ENCODE measurements at regions not wholly inside any gene's neighbourhood (a gene's known extent, or its start where the extent isn't known, plus 50 kb on each side); places are given as distances from the start of the nearest gene placed in this dataset.

- peaks cover 14% of the 10 kb centered on the region for H3K9me3 ChIP-seq (ENCODE audit: control insufficient read depth, low read length)
- TF ChIP-seq, protein P1, sequence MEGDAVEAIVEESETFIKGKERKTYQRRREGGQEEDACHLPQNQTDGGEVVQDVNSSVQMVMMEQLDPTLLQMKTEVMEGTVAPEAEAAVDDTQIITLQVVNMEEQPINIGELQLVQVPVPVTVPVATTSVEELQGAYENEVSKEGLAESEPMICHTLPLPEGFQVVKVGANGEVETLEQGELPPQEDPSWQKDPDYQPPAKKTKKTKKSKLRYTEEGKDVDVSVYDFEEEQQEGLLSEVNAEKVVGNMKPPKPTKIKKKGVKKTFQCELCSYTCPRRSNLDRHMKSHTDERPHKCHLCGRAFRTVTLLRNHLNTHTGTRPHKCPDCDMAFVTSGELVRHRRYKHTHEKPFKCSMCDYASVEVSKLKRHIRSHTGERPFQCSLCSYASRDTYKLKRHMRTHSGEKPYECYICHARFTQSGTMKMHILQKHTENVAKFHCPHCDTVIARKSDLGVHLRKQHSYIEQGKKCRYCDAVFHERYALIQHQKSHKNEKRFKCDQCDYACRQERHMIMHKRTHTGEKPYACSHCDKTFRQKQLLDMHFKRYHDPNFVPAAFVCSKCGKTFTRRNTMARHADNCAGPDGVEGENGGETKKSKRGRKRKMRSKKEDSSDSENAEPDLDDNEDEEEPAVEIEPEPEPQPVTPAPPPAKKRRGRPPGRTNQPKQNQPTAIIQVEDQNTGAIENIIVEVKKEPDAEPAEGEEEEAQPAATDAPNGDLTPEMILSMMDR (conservative IDR thresholded peaks at IDR 0.05), result no peak
- H3K9ac ChIP-seq (ENCODE audit: extremely low read depth, low read length, poor library complexity, severe bottlenecking), result no peak overlapping the region
- H3K36me3 Mint-ChIP-seq (ENCODE audit: low read depth), result no peaks in the 10 kb centered on the region
- no peaks in the 10 kb centered on the region for H3K27me3 Mint-ChIP-seq (ENCODE audit: insufficient read depth)
- H3K4me3 ChIP-seq (ENCODE audit: low read length), result no peak overlapping the region
- 81 to 84% methylated on average over 4 to 6 of the region's 6 CpGs for WGBS, 2 experiments (ENCODE audit: insufficient coverage in 1 of 2, insufficient read length in 1 of 2)
- no peak for DNase-seq
- no peak overlapping the region for H3K27ac Mint-ChIP-seq
- no peaks in the 10 kb centered on the region for H3K4me1 Mint-ChIP-seq
- no peak overlapping the region for H3K4me3 Mint-ChIP-seq
- peaks cover 14% of the 10 kb centered on the region for H3K9me3 Mint-ChIP-seq
- no peaks in the 10 kb centered on the region for H3K4me1 ChIP-seq (ENCODE audit: control insufficient read depth, insufficient read depth, low read length)
- no peaks in the 10 kb centered on the region for H3K27me3 ChIP-seq (ENCODE audit: control insufficient read depth, insufficient read depth, low read length, poor library complexity, severe bottlenecking)
- H3K36me3 ChIP-seq (ENCODE audit: control insufficient read depth, insufficient read depth, low read length), result no peaks in the 10 kb centered on the region
- no peak overlapping the region for H3K27ac ChIP-seq (ENCODE audit: low read depth, low read length)
Observed at GRCh38 chr18:37937287-37937686, 371.7 kb upstream of the CELF4 start.

- Mint-ChIP-seq H3K27me3 (ENCODE audit: insufficient read depth) (no peaks in the 10 kb centered on the region), H3K36me3 (ENCODE audit: low read depth) (peaks cover 4% of the 10 kb centered on the region), H3K9me3 (peaks cover 16% of the 10 kb centered on the region), H3K4me3 (no peak overlapping the region), H3K4me1 (no peaks in the 10 kb centered on the region), H3K27ac (no peak overlapping the region)
- no peaks in the 10 kb centered on the region for H3K36me3 ChIP-seq (ENCODE audit: control insufficient read depth, insufficient read depth, low read length)
- peaks cover 32% of the 10 kb centered on the region for H3K9me3 ChIP-seq (ENCODE audit: control insufficient read depth, low read length)
- H3K4me1 ChIP-seq (ENCODE audit: control insufficient read depth, insufficient read depth, low read length), result no peaks in the 10 kb centered on the region
- no peaks in the 10 kb centered on the region for H3K27me3 ChIP-seq (ENCODE audit: control insufficient read depth, insufficient read depth, low read length, poor library complexity, severe bottlenecking)
- H3K27ac ChIP-seq (ENCODE audit: low read depth, low read length), result no peak overlapping the region
- DNase-seq, result no peak
- no peak overlapping the region for H3K4me3 ChIP-seq (ENCODE audit: low read length)
- no peak overlapping the region for H3K9ac ChIP-seq (ENCODE audit: extremely low read depth, low read length, poor library complexity, severe bottlenecking)
- 93 to 95% methylated on average over 2 of the region's 2 CpGs for WGBS, 2 experiments (ENCODE audit: insufficient coverage in 1 of 2, insufficient read length in 1 of 2)
- TF ChIP-seq, protein P1 (conservative IDR thresholded peaks at IDR 0.05), result no peak
Observed at GRCh38 chr18:37935086-37935485, 369.5 kb upstream of the CELF4 start.

GRCh38 chr18:37930640-37931039, 365.0 kb upstream of the CELF4 start:
- no peaks in the 10 kb centered on the region for H3K27me3 ChIP-seq (ENCODE audit: control insufficient read depth, insufficient read depth, low read length, poor library complexity, severe bottlenecking)
- no peaks in the 10 kb centered on the region for H3K36me3 ChIP-seq (ENCODE audit: control insufficient read depth, insufficient read depth, low read length)
- H3K9ac ChIP-seq (ENCODE audit: extremely low read depth, low read length, poor library complexity, severe bottlenecking), result no peak overlapping the region
- no peak overlapping the region for H3K27ac ChIP-seq (ENCODE audit: low read depth, low read length)
- H3K9me3 ChIP-seq (ENCODE audit: control insufficient read depth, low read length), result peaks cover 19% of the 10 kb centered on the region
- DNase-seq, result no peak
- Mint-ChIP-seq H3K4me1 (peaks cover 4% of the 10 kb centered on the region), H3K9me3 (peaks cover 5% of the 10 kb centered on the region), H3K27ac (no peak overlapping the region), H3K36me3 (ENCODE audit: low read depth) (peaks cover 4% of the 10 kb centered on the region), H3K27me3 (ENCODE audit: insufficient read depth) (no peaks in the 10 kb centered on the region), H3K4me3 (no peak overlapping the region)
- H3K4me3 ChIP-seq (ENCODE audit: low read length), result no peak overlapping the region
- TF ChIP-seq, protein P1 (conservative IDR thresholded peaks at IDR 0.05), result no peak
- WGBS, 2 experiments (ENCODE audit: insufficient coverage in 1 of 2, insufficient read length in 1 of 2), result 85 to 97% methylated on average over 4 of the region's 4 CpGs
- H3K4me1 ChIP-seq (ENCODE audit: control insufficient read depth, insufficient read depth, low read length), result no peaks in the 10 kb centered on the region

All from endodermal cell (in vitro differentiated cells).